Progenitor cell of endocrine pancreas (in vitro differentiated cells): ENCODE measurements at regions not wholly inside any gene's neighbourhood (a gene's known extent, or its start where the extent isn't known, plus 50 kb on each side); places are given as distances from the start of the nearest gene placed in this dataset.

Experiments
- DNase-seq: peaks from one replicate; pipeline ENCODE4 v3.0.0; 2021; ENCODE audit warnings: low spot score; ENCODE audit not compliant: unreplicated experiment
- H3K27ac Mint-ChIP-seq: 2 replicates; pipeline ENCODE4 v1.8.0; 2021; ENCODE audit warnings: mild to moderate bottlenecking, moderate library complexity, mixed read lengths
- H3K27me3 Mint-ChIP-seq: 2 replicates; pipeline ENCODE4 v1.8.0; 2021; ENCODE audit warnings: mixed read lengths
- H3K36me3 Mint-ChIP-seq: 2 replicates; pipeline ENCODE4 v1.8.0; 2022; ENCODE audit warnings: mixed read lengths; ENCODE audit not compliant: insufficient read depth
- H3K4me1 Mint-ChIP-seq: 2 replicates; pipeline ENCODE4 v1.8.0; 2021; ENCODE audit warnings: low read depth, mixed read lengths
- H3K4me3 Mint-ChIP-seq: 2 replicates; pipeline ENCODE4 v1.8.0; 2021; ENCODE audit warnings: low read depth, mild to moderate bottlenecking, moderate library complexity, mixed read lengths
- H3K9me3 Mint-ChIP-seq: 2 replicates; pipeline ENCODE4 v1.8.0; 2021; ENCODE audit warnings: low read depth, mixed read lengths
- TF ChIP-seq, protein P1 (sequence below): fragments of 200-600 bp; sonication (generic); IDR thresholded peaks from one replicate; pipeline ENCODE4 v1.5.0; 2021; ENCODE audit warnings: antibody characterized with exemption, mild to moderate bottlenecking; ENCODE audit not compliant: unreplicated experiment

DNA sequence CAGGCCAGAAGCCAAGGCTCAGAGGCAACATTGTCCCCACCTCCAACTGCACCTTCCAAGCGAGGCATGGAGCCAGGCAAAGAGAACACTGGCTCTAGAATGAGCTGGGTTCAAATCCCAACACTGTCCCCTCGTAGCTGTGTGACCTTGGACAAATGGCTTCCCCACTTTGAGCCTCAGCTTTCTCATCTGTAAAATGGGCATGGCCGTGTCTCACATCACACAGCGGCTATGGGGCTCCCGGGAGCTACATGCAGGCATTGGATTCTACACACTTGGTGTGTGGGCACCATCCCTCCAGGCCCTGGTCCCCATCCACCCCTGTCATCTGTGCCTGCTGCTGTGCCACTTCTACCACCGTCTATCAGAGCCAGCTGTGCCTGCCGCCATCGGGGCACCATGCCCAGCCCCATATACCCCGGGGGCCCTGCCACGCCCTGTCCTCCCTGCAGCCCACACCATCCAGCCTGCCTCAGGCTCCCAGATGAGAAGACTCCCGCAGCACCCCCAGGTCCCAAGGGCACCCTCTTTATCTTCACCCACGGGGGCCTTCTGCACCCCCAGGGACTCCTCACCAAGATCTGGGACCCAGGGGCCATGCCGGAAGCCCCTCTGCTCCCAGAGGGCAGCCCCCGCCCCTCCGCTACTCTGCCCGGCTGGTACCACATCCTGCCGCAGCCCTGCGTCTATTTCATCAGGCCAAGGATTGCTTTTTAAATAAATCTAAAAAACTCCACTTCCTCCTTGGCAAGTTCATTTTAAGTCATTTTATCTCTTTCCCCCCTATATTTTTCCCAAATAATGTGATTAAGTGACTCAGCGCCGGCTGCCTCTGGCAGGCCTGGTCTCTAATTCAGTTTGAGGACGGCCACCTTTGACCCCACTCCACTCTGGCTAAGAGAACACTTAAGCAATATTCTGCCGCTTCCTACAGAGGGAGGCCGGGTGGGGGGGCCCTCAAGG lies 107.8 kb upstream of the TARDBP start:
- H3K9me3 Mint-ChIP-seq, result no peaks in the 10 kb centered on the region
- H3K4me1 Mint-ChIP-seq, result peaks cover 11% of the 10 kb centered on the region
- no peak overlapping the region for H3K4me3 Mint-ChIP-seq
- TF ChIP-seq, protein P1, sequence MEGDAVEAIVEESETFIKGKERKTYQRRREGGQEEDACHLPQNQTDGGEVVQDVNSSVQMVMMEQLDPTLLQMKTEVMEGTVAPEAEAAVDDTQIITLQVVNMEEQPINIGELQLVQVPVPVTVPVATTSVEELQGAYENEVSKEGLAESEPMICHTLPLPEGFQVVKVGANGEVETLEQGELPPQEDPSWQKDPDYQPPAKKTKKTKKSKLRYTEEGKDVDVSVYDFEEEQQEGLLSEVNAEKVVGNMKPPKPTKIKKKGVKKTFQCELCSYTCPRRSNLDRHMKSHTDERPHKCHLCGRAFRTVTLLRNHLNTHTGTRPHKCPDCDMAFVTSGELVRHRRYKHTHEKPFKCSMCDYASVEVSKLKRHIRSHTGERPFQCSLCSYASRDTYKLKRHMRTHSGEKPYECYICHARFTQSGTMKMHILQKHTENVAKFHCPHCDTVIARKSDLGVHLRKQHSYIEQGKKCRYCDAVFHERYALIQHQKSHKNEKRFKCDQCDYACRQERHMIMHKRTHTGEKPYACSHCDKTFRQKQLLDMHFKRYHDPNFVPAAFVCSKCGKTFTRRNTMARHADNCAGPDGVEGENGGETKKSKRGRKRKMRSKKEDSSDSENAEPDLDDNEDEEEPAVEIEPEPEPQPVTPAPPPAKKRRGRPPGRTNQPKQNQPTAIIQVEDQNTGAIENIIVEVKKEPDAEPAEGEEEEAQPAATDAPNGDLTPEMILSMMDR, result no peak
- H3K27ac Mint-ChIP-seq, result no peak overlapping the region
- DNase-seq, result no peak
- H3K36me3 Mint-ChIP-seq, result no peaks in the 10 kb centered on the region
- H3K27me3 Mint-ChIP-seq, result peaks cover 17% of the 10 kb centered on the region

DNA sequence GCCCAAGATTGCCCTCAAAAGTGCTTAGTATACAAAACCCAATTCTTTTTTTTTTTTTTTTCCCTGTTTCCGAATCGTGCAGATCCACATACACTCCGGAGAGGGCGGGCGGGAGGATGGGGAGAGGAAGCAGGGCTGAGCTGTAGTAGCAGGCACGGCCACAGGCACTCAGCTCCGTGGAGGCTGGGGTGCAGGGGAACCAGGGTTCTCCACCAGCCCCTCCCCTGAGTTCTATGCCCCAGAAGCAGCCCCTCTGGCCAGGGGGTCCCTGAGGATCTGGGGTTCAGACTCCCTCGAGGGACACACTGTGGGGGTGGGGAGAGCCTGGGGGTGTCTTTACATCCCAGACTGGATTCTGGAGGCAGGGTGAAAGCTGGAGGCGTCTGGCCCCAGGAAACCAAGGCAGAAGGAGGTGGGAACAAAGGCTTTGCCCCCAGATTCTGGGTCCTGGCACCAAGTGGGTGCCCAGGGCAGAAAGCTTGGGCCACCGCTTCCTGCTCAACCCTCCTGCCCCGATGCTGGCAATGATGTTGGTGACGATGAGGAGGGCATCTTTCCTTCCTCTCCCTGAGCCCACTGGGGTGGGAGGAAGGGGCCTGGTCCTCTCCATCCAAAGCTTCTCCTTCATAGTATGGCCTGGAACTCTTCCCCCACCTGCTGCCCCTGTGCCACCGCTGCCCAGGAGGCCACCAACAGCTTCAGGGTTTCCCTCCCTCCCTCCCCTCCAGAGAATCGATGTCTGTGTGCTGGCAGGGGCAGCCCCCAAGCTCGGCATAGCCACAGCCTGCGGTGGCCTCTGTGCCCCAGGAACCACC lies 106.4 kb upstream of the TARDBP start:
- no peak for DNase-seq
- Mint-ChIP-seq H3K4me1 (peaks cover 5% of the 10 kb centered on the region), H3K36me3 (no peaks in the 10 kb centered on the region), H3K27me3 (peaks cover 17% of the 10 kb centered on the region), H3K9me3 (no peaks in the 10 kb centered on the region), H3K27ac (no peak overlapping the region), H3K4me3 (no peak overlapping the region)
- TF ChIP-seq, protein P1, result no peak

DNA sequence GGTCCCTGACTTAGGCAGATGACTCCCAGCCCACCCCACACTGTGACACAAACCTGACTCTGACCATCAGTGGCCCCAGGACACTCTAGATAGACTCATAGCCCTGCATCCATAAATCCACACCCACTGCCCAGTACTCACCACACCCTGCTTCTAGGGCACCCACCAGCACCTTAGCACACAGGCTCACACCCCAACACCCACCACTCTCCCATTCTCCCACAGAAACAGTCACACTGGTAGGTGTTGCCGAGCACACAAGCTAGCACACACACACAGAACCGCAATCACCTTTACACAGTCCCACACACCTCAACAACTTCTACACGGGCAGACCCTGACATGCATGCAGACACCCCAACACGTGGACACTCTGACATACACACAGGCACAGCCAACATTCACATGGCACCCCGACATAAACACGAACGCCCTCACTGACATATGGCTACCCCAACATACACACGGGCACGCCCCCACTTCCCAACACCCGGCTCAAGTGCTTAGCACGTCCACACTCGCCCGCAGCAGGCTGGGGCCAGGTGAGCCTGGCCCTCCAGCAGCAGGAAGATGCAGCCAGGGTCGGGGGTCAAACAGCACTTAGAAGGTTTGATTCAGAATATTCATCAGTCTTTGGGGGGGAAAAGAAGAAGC lies 105.5 kb upstream of the TARDBP start:
- DNase-seq, result no peak
- TF ChIP-seq, protein P1, result no peak
- Mint-ChIP-seq H3K4me3 (no peak overlapping the region), H3K4me1 (peaks cover 4% of the 10 kb centered on the region), H3K27ac (no peak overlapping the region), H3K36me3 (no peaks in the 10 kb centered on the region), H3K27me3 (peaks cover 17% of the 10 kb centered on the region), H3K9me3 (no peaks in the 10 kb centered on the region)

DNA sequence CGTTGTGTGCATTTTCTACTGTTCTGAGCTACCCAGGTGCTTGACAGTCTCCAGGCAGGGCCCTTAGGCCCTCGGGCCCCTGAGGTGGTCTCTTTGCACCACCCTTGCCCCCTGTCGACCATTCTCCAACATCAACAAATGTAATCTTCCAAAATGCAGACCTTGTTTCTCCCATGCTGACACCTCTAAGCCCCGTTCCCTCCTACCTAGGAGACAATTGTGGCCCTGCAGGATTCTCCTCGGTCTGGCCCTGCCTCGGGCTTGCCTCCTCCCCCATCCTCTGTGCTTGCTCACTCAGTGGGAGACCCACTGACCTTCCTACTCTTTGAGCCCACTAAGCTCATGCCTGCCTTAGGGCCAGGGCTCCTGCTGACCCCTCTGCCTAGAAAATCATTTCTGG lies 104.2 kb upstream of the TARDBP start:
- peaks cover 4% of the 10 kb centered on the region for H3K4me1 Mint-ChIP-seq
- no peak for DNase-seq
- peaks cover 23% of the 10 kb centered on the region for H3K27me3 Mint-ChIP-seq
- no peaks in the 10 kb centered on the region for H3K36me3 Mint-ChIP-seq
- no peaks in the 10 kb centered on the region for H3K9me3 Mint-ChIP-seq
- no peak overlapping the region for H3K27ac Mint-ChIP-seq
- H3K4me3 Mint-ChIP-seq, result no peak overlapping the region
- TF ChIP-seq, protein P1, result no peak
